ENCODE measurements at regions not wholly inside any gene's neighbourhood (a gene's known extent, or its start where the extent isn't known, plus 50 kb on each side); places are given as distances from the start of the nearest gene placed in this dataset.

DNA sequence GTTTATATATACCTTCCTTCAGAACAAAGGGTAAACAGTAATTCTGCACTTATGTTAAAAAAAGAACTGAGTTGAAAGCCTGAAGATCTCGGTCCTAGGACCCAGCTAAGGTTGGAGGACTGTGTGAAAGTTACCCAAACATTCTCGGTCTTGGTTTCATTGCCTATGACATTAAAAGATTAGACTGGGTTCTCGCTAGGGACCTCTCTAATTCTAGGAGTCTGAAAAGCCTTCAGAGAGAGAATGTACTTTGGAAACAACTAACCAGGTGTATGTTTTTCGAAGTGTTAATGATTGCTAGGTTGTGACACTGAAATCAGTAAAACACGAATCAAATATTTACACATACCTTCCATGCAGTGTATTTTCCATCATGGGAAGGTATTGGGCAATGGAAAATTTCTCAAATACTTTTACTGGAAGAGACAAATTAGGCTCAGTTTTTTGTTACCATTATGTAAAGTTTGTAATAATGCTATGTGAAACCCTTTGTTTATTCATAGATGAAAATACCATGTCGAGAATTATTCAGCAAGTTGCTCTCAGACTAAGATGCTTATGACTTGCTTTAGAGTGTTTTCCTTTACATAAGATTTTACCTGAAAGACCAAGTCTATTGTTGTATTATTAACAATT is 113.7 kb upstream of the LOC128125822 start:
- TF ChIP-seq, protein P1, sequence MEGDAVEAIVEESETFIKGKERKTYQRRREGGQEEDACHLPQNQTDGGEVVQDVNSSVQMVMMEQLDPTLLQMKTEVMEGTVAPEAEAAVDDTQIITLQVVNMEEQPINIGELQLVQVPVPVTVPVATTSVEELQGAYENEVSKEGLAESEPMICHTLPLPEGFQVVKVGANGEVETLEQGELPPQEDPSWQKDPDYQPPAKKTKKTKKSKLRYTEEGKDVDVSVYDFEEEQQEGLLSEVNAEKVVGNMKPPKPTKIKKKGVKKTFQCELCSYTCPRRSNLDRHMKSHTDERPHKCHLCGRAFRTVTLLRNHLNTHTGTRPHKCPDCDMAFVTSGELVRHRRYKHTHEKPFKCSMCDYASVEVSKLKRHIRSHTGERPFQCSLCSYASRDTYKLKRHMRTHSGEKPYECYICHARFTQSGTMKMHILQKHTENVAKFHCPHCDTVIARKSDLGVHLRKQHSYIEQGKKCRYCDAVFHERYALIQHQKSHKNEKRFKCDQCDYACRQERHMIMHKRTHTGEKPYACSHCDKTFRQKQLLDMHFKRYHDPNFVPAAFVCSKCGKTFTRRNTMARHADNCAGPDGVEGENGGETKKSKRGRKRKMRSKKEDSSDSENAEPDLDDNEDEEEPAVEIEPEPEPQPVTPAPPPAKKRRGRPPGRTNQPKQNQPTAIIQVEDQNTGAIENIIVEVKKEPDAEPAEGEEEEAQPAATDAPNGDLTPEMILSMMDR (conservative IDR thresholded peaks at IDR 0.05; ENCODE audit: low read length): no peak
- TF ChIP-seq EZH2phosphoT487 (IDR thresholded peaks at IDR 0.05; ENCODE audit: borderline replicate concordance, low read depth, low read length): no peak
